PFSK-1 (cell line): ENCODE measurements at regions not wholly inside any gene's neighbourhood (a gene's known extent, or its start where the extent isn't known, plus 50 kb on each side); places are given as distances from the start of the nearest gene placed in this dataset.

Experiments
- FOXP2 ChIP-seq: optimal IDR thresholded peaks from 2 replicates; pipeline ENCODE3; 2011; ENCODE audit warnings: borderline replicate concordance, control low read depth, inconsistent platforms; ENCODE audit not compliant: insufficient read depth; ENCODE audit errors: extremely low read length, extremely low read depth
- POLR2AphosphoS5 ChIP-seq: IDR thresholded peaks from 2 replicates; pipeline ENCODE4 v1.6.1; 2012; ENCODE audit warnings: low read depth, mild to moderate bottlenecking, control low read depth, low read length, moderate library complexity
- SIN3A ChIP-seq: IDR thresholded peaks from 2 replicates; pipeline ENCODE4 v1.6.1; 2012; ENCODE audit warnings: mild to moderate bottlenecking, low read length, moderate library complexity, borderline replicate concordance; ENCODE audit not compliant: insufficient read depth
- TAF1 ChIP-seq: IDR thresholded peaks from 2 replicates; pipeline ENCODE4 v1.6.1; 2012; ENCODE audit warnings: low read length, control low read depth, borderline replicate concordance; ENCODE audit not compliant: insufficient read depth
- TF ChIP-seq, protein P1 (sequence below), 2 experiments: IDR thresholded peaks; 2 replicates each; pipeline versions ENCODE4 v1.6.1 to v1.8.0; 2011 to 2012; ENCODE audit warnings: low read depth in 2 of 2, low read length in 2 of 2, control low read depth in 1 of 2, inconsistent platforms in 1 of 2, mild to moderate bottlenecking in 1 of 2, moderate library complexity in 1 of 2; ENCODE audit not compliant: insufficient read depth in 1 of 2

DNA sequence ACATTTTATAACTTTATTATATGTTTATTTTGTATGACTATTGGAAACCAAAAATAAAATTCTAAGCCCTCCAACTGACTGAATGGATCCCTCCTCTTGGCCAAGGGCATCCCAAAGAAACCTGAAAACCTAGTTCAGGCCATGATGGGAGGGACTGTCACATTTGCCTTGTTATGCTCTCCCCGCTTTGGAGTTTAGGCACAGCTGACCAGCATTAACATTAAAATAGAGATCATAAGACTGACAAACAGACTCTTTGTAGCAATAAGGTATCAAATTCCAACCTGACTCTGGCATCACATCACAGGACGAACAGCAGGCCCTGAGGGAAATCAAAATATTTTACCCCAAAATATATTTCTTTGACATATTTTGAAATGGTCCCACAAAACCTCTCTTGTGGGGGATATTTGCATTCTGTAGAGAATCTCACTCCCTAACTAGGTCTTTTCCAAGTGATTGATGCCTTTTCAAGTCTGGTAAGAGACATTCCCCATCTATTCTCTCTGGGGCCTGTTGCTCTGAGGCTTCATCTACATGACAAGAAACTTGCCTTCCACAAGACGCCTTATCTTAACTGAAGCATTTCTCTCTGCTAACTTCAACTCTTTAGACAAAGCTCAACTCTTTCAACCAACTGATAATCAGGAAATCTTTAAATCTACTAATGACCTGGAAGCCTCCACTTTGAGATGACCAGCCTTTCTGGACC is 81.8 kb upstream of the PRR23E start:
- TF ChIP-seq, protein P1, sequence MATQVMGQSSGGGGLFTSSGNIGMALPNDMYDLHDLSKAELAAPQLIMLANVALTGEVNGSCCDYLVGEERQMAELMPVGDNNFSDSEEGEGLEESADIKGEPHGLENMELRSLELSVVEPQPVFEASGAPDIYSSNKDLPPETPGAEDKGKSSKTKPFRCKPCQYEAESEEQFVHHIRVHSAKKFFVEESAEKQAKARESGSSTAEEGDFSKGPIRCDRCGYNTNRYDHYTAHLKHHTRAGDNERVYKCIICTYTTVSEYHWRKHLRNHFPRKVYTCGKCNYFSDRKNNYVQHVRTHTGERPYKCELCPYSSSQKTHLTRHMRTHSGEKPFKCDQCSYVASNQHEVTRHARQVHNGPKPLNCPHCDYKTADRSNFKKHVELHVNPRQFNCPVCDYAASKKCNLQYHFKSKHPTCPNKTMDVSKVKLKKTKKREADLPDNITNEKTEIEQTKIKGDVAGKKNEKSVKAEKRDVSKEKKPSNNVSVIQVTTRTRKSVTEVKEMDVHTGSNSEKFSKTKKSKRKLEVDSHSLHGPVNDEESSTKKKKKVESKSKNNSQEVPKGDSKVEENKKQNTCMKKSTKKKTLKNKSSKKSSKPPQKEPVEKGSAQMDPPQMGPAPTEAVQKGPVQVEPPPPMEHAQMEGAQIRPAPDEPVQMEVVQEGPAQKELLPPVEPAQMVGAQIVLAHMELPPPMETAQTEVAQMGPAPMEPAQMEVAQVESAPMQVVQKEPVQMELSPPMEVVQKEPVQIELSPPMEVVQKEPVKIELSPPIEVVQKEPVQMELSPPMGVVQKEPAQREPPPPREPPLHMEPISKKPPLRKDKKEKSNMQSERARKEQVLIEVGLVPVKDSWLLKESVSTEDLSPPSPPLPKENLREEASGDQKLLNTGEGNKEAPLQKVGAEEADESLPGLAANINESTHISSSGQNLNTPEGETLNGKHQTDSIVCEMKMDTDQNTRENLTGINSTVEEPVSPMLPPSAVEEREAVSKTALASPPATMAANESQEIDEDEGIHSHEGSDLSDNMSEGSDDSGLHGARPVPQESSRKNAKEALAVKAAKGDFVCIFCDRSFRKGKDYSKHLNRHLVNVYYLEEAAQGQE (IDR thresholded peaks at IDR 0.05; ENCODE audit: insufficient read depth in 1 of 2, low read depth in 2 of 2, low read length in 2 of 2) = no peak
- TF ChIP-seq FOXP2 (no peak), POLR2AphosphoS5 (no peak), SIN3A (no peak), TAF1 (no peak)

DNA sequence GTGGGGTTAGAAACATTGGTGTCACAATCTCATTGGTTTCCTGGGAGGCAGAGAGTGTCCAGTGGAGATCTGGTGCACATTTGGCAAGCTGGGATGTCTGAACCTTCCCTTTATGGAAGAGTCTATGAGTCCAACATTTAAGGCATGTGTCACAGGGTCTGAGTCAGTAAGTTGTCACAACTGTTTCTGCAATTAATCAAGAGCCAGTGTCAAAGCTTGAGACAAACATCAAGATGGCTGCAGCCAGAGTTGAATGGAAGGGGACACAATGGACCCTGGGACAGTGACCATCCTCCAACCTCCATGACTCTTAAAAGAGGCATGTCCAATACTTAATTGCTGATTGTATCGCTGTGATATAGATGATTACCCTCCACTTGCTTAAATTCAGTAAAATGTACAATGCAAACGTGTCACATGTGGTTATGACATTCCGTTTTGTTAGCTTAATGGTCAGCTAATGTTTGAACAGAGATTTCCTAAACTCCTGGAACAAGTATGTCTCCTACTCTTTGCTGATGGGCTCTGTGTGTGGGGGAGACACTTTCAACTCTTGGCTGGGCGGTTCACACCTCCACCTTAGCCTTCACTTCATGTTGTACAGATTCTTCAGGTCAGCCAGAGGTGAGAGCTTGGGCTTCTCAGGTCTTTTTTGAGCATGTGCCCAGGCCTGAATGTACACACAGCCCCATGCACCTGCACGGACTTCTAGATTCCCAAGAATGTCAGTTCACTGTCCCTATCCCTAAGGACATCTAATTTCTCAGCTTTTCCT is 79.9 kb upstream of the PRR23E start:
- no peak for TF ChIP-seq FOXP2
- TF ChIP-seq, protein P1 (IDR thresholded peaks at IDR 0.05; ENCODE audit: insufficient read depth in 1 of 2, low read depth in 2 of 2, low read length in 2 of 2) = no peak
- TF ChIP-seq SIN3A = no peak
- no peak for TF ChIP-seq POLR2AphosphoS5
- TF ChIP-seq TAF1 = no peak

DNA sequence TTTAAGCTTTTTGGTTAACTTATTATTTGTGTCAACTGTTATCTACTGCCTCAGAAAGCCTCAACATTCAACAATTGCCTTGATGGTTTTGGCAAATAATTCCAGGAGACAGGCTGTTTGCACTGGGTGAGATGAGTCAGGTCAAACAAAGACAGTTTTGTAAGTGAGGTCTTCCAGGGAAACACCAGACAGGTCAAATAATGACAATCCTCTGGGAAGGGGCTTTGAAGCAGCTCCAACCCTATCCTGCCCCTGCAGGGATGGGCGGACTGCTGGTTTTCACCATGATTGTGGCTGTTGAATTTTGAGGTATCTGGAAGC is 79.4 kb upstream of the PRR23E start:
- TF ChIP-seq POLR2AphosphoS5 = no peak
- TF ChIP-seq FOXP2 = no peak
- TF ChIP-seq SIN3A = no peak

DNA sequence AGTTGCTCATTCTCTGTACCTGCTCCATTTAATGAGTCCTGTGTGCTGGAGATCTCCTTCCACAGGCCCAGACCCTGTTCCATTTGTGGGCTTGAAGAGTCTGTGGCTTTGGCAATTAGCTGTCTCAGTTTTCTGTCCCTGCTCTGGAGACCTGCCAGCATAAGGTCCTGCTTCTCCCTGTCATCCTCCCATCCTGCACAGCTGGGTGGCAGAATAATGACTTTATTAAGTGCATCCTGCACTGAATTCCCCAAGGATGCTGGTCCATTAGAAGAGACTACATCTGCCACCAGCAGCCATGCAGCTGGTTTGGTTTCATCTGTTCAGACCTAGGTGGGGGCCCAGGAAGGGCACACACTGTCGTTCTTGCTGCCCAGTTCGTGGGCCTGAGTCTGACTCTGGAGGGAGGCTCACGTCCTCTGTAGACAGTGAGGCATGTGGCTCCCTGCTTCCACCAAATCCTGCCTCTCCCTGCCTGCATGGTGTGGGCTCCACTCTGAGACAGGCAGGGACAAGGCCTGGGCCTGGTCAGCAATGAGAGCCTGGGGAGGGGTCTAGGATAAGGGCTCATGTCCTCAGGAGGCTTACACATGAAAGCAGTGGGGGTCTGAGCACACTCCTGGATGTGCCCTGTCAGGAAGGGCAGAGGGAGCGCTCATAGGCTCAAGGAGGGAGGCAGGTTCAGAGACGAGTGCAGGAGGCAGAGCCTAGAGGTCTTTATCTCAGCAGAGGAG is 78.4 kb upstream of the PRR23E start:
- TF ChIP-seq SIN3A = no peak
- no peak for TF ChIP-seq POLR2AphosphoS5
- TF ChIP-seq TAF1 = no peak
- TF ChIP-seq FOXP2 = no peak
- TF ChIP-seq, protein P1 (IDR thresholded peaks at IDR 0.05; ENCODE audit: insufficient read depth in 1 of 2, low read depth in 2 of 2, low read length in 2 of 2) = no peak

DNA sequence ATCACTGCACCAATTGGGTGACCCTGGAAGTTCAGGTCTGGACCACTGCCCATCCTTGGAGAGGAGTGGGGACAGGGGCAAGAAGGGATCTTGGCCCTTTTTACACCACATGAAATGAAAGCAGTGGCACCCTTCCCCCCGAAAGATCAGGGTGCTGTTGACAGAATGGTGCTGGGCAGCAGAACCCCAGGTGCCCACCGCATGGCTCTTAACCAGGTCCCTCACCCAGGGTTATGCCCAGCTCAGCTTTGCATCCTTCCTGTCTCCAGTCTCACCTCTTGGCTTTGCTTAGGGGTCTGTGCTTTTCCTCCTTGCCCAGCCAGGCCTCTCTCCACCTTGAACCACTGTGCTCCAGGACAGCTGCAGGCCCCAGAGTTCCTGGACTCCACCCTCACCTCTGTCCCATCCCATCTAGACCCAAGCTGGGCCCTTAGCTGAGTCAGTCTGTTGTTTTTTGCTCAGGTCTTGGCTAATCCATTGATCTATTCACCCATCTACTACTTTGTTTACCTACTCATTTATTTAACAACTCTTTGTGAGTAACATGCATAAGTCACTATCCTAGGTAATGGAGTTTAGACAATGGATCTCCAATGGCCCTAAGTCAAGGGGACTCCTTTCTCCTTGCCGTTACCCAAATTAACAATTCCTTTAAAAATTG is 77.1 kb upstream of the PRR23E start:
- TF ChIP-seq SIN3A (no peak), TAF1 (no peak), FOXP2 (no peak), POLR2AphosphoS5 (no peak)
- TF ChIP-seq, protein P1 (IDR thresholded peaks at IDR 0.05; ENCODE audit: insufficient read depth in 1 of 2, low read depth in 2 of 2, low read length in 2 of 2) = no peak
